ENCODE measurements at regions not wholly inside any gene's neighbourhood (a gene's known extent, or its start where the extent isn't known, plus 50 kb on each side); places are given as distances from the start of the nearest gene placed in this dataset.
"Not testable (repeated sequence)": the region's sequence is repeated elsewhere in the genome, so short reads cannot be mapped to it uniquely, and the experiment has no call there.

DNA sequence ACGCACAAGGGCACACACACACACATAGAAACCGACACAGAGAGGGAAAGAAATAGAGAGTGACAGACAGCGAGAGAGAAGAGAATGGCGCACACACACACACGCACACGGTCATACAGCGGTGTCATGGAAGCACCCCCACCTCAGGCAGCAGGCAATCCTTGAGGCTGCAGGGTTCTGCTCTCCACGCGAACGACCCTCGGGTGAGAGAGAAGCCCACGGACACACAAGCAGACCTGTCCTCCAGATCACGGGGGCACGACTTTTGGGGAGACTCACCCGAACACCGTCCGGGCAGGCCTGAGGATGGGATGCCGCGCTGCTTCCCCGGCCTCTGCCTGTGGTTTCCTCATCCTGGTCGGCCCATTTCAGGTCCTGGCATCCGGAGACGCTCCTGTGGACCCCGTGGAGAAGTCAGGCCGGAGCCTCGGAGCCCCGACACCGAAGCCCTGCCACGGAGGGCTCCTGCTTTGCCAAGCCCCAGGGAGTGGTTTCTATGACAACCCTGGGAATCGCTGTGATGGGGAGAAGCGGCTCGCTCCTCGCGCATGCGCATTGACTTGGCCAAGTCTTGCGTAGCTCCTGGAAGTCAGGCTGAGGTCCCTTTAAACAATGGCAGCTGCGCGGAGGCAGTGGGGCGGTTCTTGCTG lies 118.2 kb upstream of the KCNJ18 start:
- TF ChIP-seq, protein P1, sequence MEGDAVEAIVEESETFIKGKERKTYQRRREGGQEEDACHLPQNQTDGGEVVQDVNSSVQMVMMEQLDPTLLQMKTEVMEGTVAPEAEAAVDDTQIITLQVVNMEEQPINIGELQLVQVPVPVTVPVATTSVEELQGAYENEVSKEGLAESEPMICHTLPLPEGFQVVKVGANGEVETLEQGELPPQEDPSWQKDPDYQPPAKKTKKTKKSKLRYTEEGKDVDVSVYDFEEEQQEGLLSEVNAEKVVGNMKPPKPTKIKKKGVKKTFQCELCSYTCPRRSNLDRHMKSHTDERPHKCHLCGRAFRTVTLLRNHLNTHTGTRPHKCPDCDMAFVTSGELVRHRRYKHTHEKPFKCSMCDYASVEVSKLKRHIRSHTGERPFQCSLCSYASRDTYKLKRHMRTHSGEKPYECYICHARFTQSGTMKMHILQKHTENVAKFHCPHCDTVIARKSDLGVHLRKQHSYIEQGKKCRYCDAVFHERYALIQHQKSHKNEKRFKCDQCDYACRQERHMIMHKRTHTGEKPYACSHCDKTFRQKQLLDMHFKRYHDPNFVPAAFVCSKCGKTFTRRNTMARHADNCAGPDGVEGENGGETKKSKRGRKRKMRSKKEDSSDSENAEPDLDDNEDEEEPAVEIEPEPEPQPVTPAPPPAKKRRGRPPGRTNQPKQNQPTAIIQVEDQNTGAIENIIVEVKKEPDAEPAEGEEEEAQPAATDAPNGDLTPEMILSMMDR (conservative IDR thresholded peaks at IDR 0.05): no peak
- TF ChIP-seq ZFX (IDR thresholded peaks at IDR 0.05): no peak
- H3K27ac ChIP-seq: no peak overlapping the region

DNA sequence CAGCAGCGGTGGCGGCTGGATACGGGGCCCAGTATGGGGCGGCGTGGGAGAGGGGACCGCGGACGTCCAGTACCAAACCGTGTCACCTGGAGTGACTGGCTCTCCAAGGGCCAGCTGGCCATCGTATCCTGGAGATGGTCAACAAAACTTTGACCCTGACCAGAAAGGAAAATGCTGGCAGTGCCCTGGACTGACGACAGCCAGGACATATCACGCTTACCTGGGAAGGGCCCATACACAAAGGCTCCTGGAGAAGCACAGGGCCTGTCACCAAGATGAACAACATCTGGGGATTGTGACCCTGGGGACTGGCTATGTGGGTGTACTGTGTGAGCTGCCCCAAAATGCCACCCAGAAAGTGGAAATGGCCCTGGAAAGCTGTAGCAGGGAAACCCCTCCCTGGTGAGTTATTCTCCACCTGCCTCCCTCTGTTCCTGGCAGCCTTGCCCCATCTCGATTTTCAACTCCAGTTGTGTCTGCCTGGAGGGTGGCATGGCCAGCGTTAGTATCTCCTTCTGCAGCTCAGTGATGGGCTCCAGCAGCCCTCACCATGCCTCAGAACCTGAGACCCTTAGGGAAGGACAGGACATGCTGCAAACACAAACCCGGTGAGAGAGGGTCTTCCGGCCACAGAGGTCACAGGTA lies 117.6 kb upstream of the KCNJ18 start:
- not testable (repeated sequence) for H3K27ac ChIP-seq

DNA sequence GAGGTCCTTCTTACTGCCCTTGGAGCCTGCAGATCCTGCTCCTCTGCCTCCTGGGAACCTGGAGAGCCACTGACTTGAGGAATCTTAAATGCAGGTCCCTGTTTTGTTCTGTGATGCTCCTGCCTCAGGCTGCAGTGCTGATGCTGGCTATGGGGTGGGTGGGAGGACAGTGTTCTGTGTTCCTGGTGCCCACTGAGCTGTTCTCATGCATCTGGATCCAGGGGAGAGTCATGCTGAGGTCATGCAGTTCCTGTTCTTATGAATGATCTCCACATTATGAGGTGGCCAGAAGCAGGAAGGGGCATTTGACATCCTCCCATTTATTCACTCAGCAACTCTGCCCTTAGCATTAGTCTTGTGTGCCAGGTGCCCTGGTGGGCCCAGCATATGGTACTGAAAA lies 113.5 kb upstream of the KCNJ18 start:
- not testable (repeated sequence) for H3K27ac ChIP-seq

DNA sequence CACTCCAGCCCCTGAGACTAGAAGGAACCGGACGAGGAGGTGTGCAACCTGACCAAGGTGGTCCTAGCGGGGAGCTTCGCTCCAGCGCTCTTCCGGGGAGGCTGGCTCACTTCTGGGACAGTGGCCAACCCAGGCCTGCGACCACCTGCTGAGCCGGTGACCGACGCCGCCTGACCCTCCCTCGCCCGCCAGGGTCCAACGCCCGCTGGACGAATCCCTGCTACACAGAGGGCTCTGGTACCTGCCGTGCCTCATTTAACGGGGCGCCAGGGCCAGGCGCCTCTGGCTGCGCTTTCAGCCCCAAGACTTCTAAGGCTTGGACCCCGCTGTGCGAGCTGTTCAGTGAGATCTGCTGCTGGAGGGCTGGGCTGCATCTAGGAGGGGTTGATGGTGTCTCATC lies 99.5 kb upstream of the KCNJ18 start:
- no peak for TF ChIP-seq ZFX (IDR thresholded peaks at IDR 0.05)
- TF ChIP-seq, protein P1 (conservative IDR thresholded peaks at IDR 0.05): no peak
- H3K27ac ChIP-seq: no peak overlapping the region

DNA sequence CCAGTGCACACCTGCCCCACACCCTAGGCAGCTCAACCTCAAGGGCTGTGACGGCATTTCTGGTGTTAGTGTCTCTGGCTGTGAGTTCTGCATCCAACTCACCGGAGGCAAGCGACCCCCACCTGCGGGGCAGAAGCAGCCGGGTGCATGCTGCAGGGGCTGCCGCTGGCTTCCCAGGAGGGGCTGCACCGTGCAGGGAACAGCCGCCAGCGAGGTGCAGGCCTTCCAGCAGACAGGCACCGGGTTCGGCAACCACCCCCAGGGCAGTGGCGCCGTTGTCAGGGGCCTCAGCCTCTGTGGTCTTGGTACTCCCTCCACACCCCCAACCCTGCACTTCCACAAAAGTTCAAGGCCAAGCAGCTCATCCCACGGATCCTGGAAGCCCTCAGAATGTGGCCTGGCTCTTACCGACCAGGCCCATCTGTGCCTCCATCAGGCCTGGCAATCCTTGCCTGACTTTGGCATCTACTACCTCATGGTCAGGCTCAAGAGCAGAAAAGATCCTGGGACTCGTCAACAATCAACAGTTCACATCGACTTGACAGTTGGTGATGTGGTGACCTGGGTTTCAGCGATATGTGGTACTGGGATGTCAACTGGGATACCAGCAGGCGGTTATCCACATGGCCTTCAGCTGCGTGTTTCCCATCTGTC lies 98.7 kb upstream of the KCNJ18 start:
- H3K27ac ChIP-seq: not testable (repeated sequence)

DNA sequence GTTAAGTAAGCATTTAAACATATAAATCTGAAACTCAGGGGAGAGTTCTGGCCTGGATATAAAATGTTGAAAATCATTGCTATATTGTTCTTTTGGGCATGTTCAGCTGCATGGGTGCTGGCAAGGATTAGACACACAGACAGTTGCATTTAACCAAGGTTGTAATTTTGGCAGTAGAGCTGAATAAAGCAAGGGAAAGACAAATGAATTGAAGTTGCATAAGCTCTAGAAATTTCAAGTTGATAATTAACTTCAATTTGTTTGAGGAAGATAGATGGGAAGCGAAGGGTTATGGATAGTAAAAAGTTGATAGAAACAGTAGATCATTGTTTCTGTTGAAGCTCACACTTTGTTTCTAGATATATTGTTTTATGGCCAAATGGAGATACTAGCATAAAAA lies 97.2 kb upstream of the KCNJ18 start:
- H3K27ac ChIP-seq: no peak overlapping the region
- TF ChIP-seq, protein P1 (conservative IDR thresholded peaks at IDR 0.05): no peak
- TF ChIP-seq ZFX (IDR thresholded peaks at IDR 0.05): no peak

DNA sequence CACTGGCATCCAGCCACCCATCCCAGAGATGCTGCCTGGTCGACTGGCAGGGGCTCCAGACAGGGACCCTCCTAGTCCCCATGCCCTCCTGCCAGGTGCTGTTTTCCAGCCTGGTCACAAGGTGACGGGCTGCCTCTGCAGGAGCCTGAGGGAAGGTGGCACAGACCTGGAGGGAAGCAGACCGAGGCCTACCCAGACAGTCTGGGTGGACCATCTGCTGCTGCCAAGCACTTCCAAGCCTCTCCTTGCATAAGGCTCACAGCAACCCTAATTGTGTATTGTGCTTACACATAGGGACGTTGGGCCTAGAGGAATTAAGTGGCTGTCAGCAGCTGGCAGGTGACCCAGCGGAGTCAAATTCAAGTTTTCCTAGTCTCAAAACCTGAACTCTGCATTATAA lies 90.1 kb upstream of the KCNJ18 start:
- TF ChIP-seq, protein P1 (conservative IDR thresholded peaks at IDR 0.05): no peak
- TF ChIP-seq ZFX (IDR thresholded peaks at IDR 0.05): no peak
- no peak overlapping the region for H3K27ac ChIP-seq

DNA sequence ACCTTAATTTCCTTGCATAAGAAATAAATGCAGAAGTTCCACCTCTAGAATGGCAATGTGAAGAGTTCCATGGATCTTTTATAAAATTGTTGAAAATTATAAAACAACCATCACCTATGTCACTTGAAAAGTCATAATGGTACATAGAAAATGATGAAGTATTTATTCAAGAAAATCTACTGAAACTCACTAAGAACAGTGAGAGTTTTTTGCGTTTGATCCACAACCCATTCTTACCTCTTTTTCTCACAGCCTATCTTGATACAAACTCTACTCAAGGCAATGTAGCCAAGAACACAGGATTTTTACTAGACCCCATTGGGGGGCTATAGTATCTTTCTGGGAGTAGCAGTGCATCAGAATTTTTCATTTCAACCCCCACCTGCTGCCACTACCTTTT lies 89.0 kb upstream of the KCNJ18 start:
- H3K27ac ChIP-seq: not testable (repeated sequence)

DNA sequence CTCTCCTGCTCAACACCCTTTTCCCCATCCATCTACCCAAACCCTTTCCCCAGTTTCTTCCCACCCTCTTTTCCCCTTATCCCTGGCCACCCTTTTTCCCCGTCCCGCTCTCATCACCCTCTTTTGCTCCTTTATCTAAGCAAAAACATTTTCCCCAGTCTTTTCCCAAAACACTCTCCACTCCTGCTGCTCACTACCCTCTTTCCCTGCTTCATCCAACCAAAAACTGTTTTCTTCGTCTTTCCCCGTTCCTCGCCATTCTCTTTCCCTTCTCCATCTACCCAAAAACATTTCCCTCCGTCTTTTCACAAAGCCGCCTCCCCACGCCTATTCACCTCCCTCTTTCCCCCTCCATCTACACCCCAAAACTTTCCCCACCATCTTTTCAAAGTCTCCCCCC lies 80.9 kb upstream of the KCNJ18 start:
- not testable (repeated sequence) for H3K27ac ChIP-seq

DNA sequence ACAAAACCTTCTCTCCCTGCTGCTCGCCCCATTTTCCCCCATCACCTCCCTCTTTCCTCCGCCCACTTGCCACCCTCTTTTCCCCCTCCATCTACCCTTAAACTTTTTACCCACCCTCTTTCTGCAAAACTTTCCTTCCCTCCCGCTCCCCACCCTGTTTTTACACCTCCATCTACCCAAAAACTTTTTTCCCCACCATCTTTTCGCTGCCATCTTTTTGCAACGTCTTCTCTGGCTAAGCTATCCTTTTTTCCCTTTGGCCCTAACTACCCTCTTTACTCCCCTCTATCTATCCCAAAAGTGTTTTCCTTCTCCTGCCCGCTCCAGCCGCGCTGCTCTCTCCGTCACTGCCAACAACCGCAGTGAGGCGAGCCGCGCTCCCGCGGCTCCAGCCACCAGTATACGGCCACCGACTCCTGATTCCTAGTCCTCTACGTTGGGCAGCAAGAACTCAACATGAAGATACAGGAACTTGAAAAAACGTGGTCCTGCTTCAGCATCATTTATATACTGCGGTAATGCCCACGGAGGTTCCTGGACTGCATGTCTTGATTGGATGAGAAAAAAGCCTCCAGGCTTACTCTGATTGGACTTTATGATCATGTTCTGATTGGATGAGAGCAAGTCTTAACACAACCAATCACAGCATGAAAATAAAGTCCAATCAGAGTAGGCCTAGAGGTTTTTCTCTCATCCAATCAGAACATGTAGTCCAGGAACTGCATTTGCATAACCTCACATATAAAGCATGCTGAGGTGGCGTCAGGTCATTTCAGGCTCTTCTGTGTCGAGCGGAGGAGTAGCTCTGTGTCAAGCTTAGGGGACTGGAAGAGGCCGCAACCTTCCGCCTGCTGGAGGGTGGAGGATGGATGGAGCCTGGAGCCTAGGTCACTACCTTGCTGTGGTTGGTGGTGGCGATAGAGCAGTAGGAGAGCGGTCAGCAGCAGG lies 79.9 kb upstream of the KCNJ18 start:
- H3K27ac ChIP-seq: not testable (repeated sequence)
